PC-9 (cell line): ENCODE measurements at regions not wholly inside any gene's neighbourhood (a gene's known extent, or its start where the extent isn't known, plus 50 kb on each side); places are given as distances from the start of the nearest gene placed in this dataset.

Source experiments
- BruUV-seq: library from RNA; stranded (reverse); fragments of 400-500 nt; replicated peaks from 2 replicates; lab custom pipeline; 2021; lab: Mats Ljungman, UMichigan
- CTCF ChIA-PET: fragments of 300-600 bp; sonication (Branson Sonifier 250); formaldehyde crosslinking; loops from one replicate; lab custom pipeline; 2022; ENCODE audit warnings: antibody characterized with exemption; lab: Charles Lee
- POLR2A ChIA-PET: fragments of 300-600 bp; sonication (Branson Sonifier 250); formaldehyde crosslinking; loops from one replicate; lab custom pipeline; 2022; ENCODE audit warnings: antibody characterized with exemption; ENCODE audit not compliant: unreplicated experiment; lab: Charles Lee
- DNase-seq, 2 experiments: peaks; one replicate each; pipeline versions ENCODE4 v3.0.0 to v3.0.0-alpha.2; 2015 to 2022; ENCODE audit warnings: mixed read lengths in 1 of 2
- H2AFZ ChIP-seq: fragments of 200-600 bp; sonication (generic); 2 replicates; pipeline ENCODE4 v1.8.1; 2017; ENCODE audit warnings: antibody characterized with exemption
- H3F3A ChIP-seq: fragments of 200-600 bp; sonication (generic); 2 replicates; pipeline ENCODE4 v1.8.1; 2017; ENCODE audit warnings: antibody characterized with exemption, mild to moderate bottlenecking, low read depth; ENCODE audit not compliant: insufficient read depth
- H3K27ac ChIP-seq: fragments of 200-600 bp; sonication (generic); 2 replicates; pipeline ENCODE4 v1.6.1; 2016; ENCODE audit warnings: mixed run types
- H3K27me3 ChIP-seq: fragments of 200-600 bp; sonication (generic); 2 replicates; pipeline ENCODE4 v1.6.1; 2016; ENCODE audit warnings: low read depth, mixed run types; ENCODE audit not compliant: insufficient read depth
- H3K36me3 ChIP-seq: fragments of 200-600 bp; sonication (generic); 2 replicates; pipeline ENCODE4 v1.6.1; 2016; ENCODE audit warnings: low read depth, mixed run types
- H3K4me1 ChIP-seq: fragments of 200-600 bp; sonication (generic); replicated peaks from 2 replicates; pipeline ENCODE4 v1.6.1; 2016; ENCODE audit warnings: mixed run types; ENCODE audit not compliant: insufficient read depth
- H3K4me2 ChIP-seq: fragments of 200-600 bp; sonication (generic); 2 replicates; pipeline ENCODE4 v1.6.1; 2017; ENCODE audit warnings: mixed run types
- H3K4me3 ChIP-seq: fragments of 200-600 bp; sonication (generic); 2 replicates; pipeline ENCODE4 v1.6.1; 2016; ENCODE audit warnings: mixed run types
- H3K79me2 ChIP-seq: fragments of 200-600 bp; sonication (generic); 2 replicates; pipeline ENCODE4 v1.6.1; 2017; ENCODE audit warnings: low read depth, mixed run types
- H3K9me2 ChIP-seq: fragments of 200-600 bp; sonication (generic); 2 replicates; pipeline ENCODE4 v1.8.1; 2017; ENCODE audit warnings: mild to moderate bottlenecking; ENCODE audit not compliant: insufficient read depth
- H3K9me3 ChIP-seq: fragments of 200-600 bp; sonication (generic); 2 replicates; pipeline ENCODE4 v1.8.1; 2016; ENCODE audit warnings: low read depth; ENCODE audit not compliant: insufficient read depth
- H4K20me1 ChIP-seq: fragments of 200-600 bp; sonication (generic); 2 replicates; pipeline ENCODE4 v1.8.1; 2017; ENCODE audit not compliant: insufficient read depth
- EZH2 ChIP-seq: fragments of 200-600 bp; sonication (generic); IDR thresholded peaks from 2 replicates; pipeline ENCODE4 v1.8.0; 2017; ENCODE audit warnings: antibody characterized with exemption, low read depth
- intact Hi-C: fragments of 100-400 bp; cut with micrococcal nuclease; formaldehyde crosslinking; loops from one replicate; pipeline ENCODE4 v1.10.0; 2022; ENCODE audit not compliant: unreplicated experiment
- TF ChIP-seq, protein P1 (sequence below): fragments of 200-600 bp; sonication (generic); conservative IDR thresholded peaks from 2 replicates; pipeline ENCODE4 v1.6.1; 2017; ENCODE audit warnings: mixed run types, antibody characterized with exemption, mild to moderate bottlenecking, moderate library complexity

GRCh38 chr14:101039755-101040138 is 136.2 kb upstream of the RTL1 start:
- Histone ChIP-seq H2AFZ (no peak overlapping the region), H3K9me2 (no peaks in the 10 kb centered on the region), H3F3A (no peaks in the 10 kb centered on the region), H3K27ac (no peak overlapping the region), H3K4me3 (no peak overlapping the region), H4K20me1 (no peaks in the 10 kb centered on the region), H3K4me1 (no peaks in the 10 kb centered on the region), H3K36me3 (no peaks in the 10 kb centered on the region), H3K4me2 (no peak overlapping the region), H3K27me3 (peaks cover 76% of the 10 kb centered on the region), H3K9me3 (no peaks in the 10 kb centered on the region), H3K79me2 (no peaks in the 10 kb centered on the region)
- DNase-seq, result no peak
- POLR2A ChIA-PET, result no interaction called here
- TF ChIP-seq, protein P1, sequence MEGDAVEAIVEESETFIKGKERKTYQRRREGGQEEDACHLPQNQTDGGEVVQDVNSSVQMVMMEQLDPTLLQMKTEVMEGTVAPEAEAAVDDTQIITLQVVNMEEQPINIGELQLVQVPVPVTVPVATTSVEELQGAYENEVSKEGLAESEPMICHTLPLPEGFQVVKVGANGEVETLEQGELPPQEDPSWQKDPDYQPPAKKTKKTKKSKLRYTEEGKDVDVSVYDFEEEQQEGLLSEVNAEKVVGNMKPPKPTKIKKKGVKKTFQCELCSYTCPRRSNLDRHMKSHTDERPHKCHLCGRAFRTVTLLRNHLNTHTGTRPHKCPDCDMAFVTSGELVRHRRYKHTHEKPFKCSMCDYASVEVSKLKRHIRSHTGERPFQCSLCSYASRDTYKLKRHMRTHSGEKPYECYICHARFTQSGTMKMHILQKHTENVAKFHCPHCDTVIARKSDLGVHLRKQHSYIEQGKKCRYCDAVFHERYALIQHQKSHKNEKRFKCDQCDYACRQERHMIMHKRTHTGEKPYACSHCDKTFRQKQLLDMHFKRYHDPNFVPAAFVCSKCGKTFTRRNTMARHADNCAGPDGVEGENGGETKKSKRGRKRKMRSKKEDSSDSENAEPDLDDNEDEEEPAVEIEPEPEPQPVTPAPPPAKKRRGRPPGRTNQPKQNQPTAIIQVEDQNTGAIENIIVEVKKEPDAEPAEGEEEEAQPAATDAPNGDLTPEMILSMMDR, result no peak
- CTCF ChIA-PET, result no interaction called here
- BruUV-seq, result no TSS peak
- intact Hi-C loops, result no loop called here

DNA sequence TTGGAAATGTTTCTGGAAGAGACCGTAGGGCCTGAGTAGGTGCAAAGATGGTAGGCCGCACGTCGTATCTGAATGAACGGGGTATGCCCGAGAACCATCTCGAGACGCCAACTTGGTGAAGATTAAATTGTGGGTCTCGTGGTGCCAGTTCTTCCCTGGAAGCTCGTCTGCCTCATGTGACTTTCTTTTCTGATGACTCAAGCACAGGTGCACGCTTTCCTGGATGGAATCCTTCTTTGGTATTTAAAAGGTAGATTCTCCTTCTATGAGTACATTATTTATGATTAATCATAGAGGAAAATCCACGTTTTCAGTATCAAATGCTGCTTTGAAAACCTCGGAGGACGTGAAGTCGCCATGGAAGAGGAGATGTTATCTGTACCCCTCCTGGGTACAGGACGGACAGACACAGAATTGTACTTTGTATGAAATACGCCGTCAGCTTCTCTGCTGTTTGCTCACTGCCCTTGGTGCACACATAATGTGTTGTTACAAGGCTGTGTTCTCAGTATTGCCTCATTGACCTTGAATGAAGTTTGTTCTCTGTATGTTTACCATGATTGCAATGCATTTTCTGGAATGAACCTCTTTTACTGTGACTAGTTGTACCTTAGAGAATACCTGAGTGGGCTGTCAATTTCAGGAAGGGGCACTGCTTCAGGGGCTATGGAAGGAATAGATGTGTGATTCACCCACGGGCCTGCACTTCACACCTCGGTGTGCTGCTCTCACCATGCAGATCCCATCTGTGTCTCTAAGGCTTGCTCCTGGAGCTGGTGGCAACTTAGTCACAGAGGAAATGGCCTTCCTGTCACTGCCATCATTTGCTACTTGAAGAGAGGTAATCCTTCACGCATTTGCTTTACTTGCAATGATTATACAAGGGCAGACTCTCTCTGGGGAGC is 137.3 kb upstream of the RTL1 start:
- no peaks in the 10 kb centered on the region for H3K36me3 ChIP-seq
- H3K79me2 ChIP-seq, result no peaks in the 10 kb centered on the region
- H2AFZ ChIP-seq, result no peak overlapping the region
- intact Hi-C loops, result no loop called here
- H3K4me1 ChIP-seq, result no peaks in the 10 kb centered on the region
- no peak overlapping the region for H3K27ac ChIP-seq
- BruUV-seq, result no TSS peak
- H3K4me2 ChIP-seq, result no peak overlapping the region
- CTCF ChIA-PET, result no interaction called here
- no peak for DNase-seq
- peaks cover 75% of the 10 kb centered on the region for H3K27me3 ChIP-seq
- no peaks in the 10 kb centered on the region for H3F3A ChIP-seq
- H3K9me2 ChIP-seq, result no peaks in the 10 kb centered on the region
- H4K20me1 ChIP-seq, result no peaks in the 10 kb centered on the region
- H3K4me3 ChIP-seq, result no peak overlapping the region
- TF ChIP-seq EZH2, result no peak
- TF ChIP-seq, protein P1, result no peak
- POLR2A ChIA-PET, result no interaction called here
- no peaks in the 10 kb centered on the region for H3K9me3 ChIP-seq

GRCh38 chr14:101043891-101044290 is 140.4 kb upstream of the RTL1 start:
- Histone ChIP-seq H3K9me3 (no peaks in the 10 kb centered on the region), H3K4me3 (no peak overlapping the region), H3K79me2 (no peaks in the 10 kb centered on the region), H3K9me2 (no peaks in the 10 kb centered on the region), H3F3A (no peaks in the 10 kb centered on the region), H2AFZ (no peak overlapping the region), H3K4me2 (no peak overlapping the region), H3K27me3 (peaks cover 86% of the 10 kb centered on the region), H4K20me1 (no peaks in the 10 kb centered on the region), H3K27ac (no peak overlapping the region), H3K36me3 (no peaks in the 10 kb centered on the region), H3K4me1 (no peaks in the 10 kb centered on the region)
- ChIA-PET POLR2A (no interaction called here), CTCF (no interaction called here)
- intact Hi-C loops, result no loop called here
- TF ChIP-seq, protein P1, result no peak
- TF ChIP-seq EZH2, result no peak
- no TSS peak for BruUV-seq
- DNase-seq, result no peak
